OCI-LY1 (cell line): ENCODE measurements at regions not wholly inside any gene's neighbourhood (a gene's known extent, or its start where the extent isn't known, plus 50 kb on each side); places are given as distances from the start of the nearest gene placed in this dataset.
"Not testable (repeated sequence)": the region's sequence is repeated elsewhere in the genome, so short reads cannot be mapped to it uniquely, and the experiment has no call there.

Experiments
- H2AFZ ChIP-seq: fragments of 200-600 bp; sonication (generic), shearing (Covaris generic); 2 replicates; pipeline ENCODE4 v1.6.0; 2014; ENCODE audit warnings: antibody characterized with exemption, mild to moderate bottlenecking, low read length
- H3F3A ChIP-seq: fragments of 200-600 bp; sonication (generic), shearing (Covaris generic); 2 replicates; pipeline ENCODE4 v1.6.0; 2014; ENCODE audit warnings: mild to moderate bottlenecking, antibody characterized with exemption, low read length, moderate library complexity; ENCODE audit not compliant: insufficient read depth
- H3K27ac ChIP-seq: fragments of 200-600 bp; sonication (generic); 2 replicates; pipeline ENCODE4 v1.5.1; 2014; ENCODE audit warnings: low read length, mixed run types, mild to moderate bottlenecking, low read depth; ENCODE audit not compliant: poor library complexity, severe bottlenecking
- H3K27me3 ChIP-seq: fragments of 200-600 bp; sonication (generic); 2 replicates; pipeline ENCODE4 v1.6.0; 2014; ENCODE audit warnings: antibody characterized with exemption, mild to moderate bottlenecking, low read length, moderate library complexity; ENCODE audit not compliant: insufficient read depth
- H3K36me3 ChIP-seq: fragments of 200-600 bp; sonication (generic); 2 replicates; pipeline ENCODE4 v1.6.1; 2014; ENCODE audit warnings: mild to moderate bottlenecking, antibody characterized with exemption, low read length, moderate library complexity, mixed read lengths; ENCODE audit not compliant: insufficient read depth
- H3K4me1 ChIP-seq: fragments of 200-600 bp; sonication (generic); 2 replicates; pipeline ENCODE4 v1.5.1; 2014; ENCODE audit warnings: mild to moderate bottlenecking, low read length, moderate library complexity; ENCODE audit not compliant: insufficient read depth, severe bottlenecking
- H3K4me2 ChIP-seq: fragments of 200-600 bp; sonication (generic), shearing (Covaris generic); 2 replicates; pipeline ENCODE4 v1.6.1; 2014; ENCODE audit warnings: low read length
- H3K4me3 ChIP-seq: fragments of 200-600 bp; sonication (generic); 2 replicates; pipeline ENCODE4 v1.5.1; 2014; ENCODE audit warnings: low read length, low read depth, mild to moderate bottlenecking, mixed read lengths; ENCODE audit not compliant: poor library complexity, severe bottlenecking
- H3K79me2 ChIP-seq: fragments of 200-600 bp; shearing (Covaris generic); 2 replicates; pipeline ENCODE4 v1.6.1; 2016; ENCODE audit warnings: mixed run types, low read length, mixed read lengths; ENCODE audit not compliant: insufficient read depth
- H3K9ac ChIP-seq: fragments of 200-600 bp; sonication (generic), shearing (Covaris generic); 2 replicates; pipeline ENCODE4 v1.6.1; 2014; ENCODE audit warnings: mild to moderate bottlenecking, low read length, mixed read lengths
- H3K9me2 ChIP-seq: fragments of 200-600 bp; sonication (generic), shearing (Covaris generic); 2 replicates; pipeline ENCODE4 v1.6.1; 2014; ENCODE audit warnings: low read depth, mild to moderate bottlenecking, low read length, mixed read lengths
- H3K9me3 ChIP-seq: fragments of 200-600 bp; shearing (Covaris generic); 2 replicates; pipeline ENCODE4 v1.6.1; 2014; ENCODE audit warnings: low read length, mixed read lengths
- H4K20me1 ChIP-seq: fragments of 200-600 bp; sonication (generic), shearing (Covaris generic); 2 replicates; pipeline ENCODE4 v1.6.0; 2016; ENCODE audit warnings: mild to moderate bottlenecking, low read length; ENCODE audit not compliant: insufficient read depth
- EZH2 ChIP-seq: fragments of 200-600 bp; sonication (generic), shearing (Covaris generic); IDR thresholded peaks from 2 replicates; pipeline ENCODE4 v1.8.0; 2017; ENCODE audit warnings: borderline replicate concordance, mixed run types, mild to moderate bottlenecking, antibody characterized with exemption, low read length, moderate library complexity, mixed read lengths
- TF ChIP-seq, protein P1 (sequence below): fragments of 200-600 bp; sonication (generic), shearing (Covaris generic); IDR thresholded peaks from 2 replicates; pipeline ENCODE4 v1.5.1; 2017; ENCODE audit warnings: mild to moderate bottlenecking, antibody characterized with exemption, low read length, moderate library complexity, mixed read lengths

DNA sequence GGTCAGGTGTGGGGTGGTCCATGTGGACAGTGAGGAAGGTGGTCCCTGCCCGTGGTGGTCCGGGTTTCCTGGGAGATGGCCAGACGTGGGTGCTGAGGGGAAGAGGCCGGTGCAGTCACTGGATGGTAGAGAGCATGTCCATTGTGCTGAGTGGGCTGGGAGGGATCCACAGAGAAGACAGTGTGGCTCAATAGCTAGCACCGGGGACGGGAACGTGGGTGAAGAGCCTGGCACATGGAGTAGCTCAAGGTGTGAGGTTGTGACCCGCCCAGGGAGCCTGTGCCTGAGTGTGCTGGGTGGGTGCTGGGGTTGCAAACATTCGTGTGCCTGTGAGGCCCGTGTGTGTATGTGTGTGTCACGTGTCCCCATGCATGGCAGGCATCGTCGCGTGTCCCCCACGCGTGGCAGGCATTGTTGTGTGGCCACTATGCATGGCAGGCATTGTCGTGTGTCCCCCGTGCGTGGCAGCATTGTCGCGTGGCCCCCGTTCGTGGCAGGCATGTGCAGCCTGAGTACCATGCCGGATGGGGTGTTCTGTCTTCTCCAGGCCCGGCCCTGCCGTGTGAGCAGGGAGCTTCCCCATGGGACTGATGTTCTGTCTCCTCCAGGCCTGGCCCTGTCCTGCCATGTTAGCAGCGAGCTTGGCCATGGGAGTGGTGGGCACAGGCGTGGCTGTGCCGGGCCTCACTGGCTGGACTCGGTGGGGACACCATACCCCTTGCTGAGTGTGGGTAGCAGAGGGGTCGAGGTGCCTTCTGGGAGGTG is 205.0 kb downstream of the TMEM121 start:
- H3K9me2 ChIP-seq, H3K27me3 ChIP-seq, H3F3A ChIP-seq, H4K20me1 ChIP-seq, H3K4me3 ChIP-seq, H2AFZ ChIP-seq, H3K79me2 ChIP-seq, H3K9me3 ChIP-seq: not testable (repeated sequence)
- peak overlapping the region; percentile 18; the same call in 1 of the 2 replicates for H3K4me2 ChIP-seq
- peaks cover 37% of the 10 kb centered on the region for H3K4me1 ChIP-seq
- peak overlapping the region; percentile 92 for H3K27ac ChIP-seq
- H3K36me3 ChIP-seq, result peaks cover 14% of the 10 kb centered on the region; the same call in 1 of the 2 replicates
- peak overlapping the region; percentile 40; the same call in 1 of the 2 replicates for H3K9ac ChIP-seq

DNA sequence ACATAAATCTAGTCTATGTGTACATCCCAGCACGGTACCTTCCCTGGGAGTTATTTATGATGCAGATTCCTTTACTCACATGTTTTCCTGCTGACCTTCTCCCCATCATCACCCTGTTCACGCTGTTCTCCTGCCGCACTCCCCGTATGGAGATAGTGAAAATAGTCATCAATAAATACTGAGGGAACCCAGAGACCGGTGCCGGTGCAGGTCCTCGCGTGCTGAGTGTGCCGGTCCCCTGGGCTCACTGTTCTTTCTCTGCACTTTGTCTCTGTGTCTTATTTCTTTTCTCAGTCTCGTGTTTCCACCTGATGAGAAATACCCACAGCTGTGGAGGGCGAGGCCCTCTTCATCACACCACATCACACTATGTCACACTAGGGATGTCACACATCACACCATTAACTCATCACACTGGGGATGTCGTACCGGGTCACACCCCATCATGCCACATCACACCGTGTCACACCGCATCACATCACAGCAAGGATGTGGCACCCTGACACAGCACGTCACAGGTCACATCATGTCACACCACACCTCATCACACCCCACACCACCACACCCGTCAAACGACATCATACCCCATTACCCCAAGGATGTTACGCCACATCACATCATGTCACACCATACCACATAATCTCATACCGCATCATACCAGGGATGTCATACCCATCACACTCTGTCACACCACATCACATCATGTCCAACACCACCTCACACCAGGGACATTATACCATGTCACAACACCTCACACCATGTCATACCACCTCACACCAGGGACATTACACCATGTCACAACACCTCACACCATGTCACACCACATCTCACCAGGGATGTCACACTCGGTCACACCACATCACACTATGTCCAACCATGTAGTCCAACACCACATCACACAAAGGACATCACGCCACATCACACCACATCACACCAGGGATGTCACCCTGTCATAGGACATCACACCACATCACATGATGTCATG is 207.0 kb downstream of the TMEM121 start:
- peak overlapping the region; percentile 28; the same call in 1 of the 2 replicates for H3K4me2 ChIP-seq
- TF ChIP-seq, protein P1, sequence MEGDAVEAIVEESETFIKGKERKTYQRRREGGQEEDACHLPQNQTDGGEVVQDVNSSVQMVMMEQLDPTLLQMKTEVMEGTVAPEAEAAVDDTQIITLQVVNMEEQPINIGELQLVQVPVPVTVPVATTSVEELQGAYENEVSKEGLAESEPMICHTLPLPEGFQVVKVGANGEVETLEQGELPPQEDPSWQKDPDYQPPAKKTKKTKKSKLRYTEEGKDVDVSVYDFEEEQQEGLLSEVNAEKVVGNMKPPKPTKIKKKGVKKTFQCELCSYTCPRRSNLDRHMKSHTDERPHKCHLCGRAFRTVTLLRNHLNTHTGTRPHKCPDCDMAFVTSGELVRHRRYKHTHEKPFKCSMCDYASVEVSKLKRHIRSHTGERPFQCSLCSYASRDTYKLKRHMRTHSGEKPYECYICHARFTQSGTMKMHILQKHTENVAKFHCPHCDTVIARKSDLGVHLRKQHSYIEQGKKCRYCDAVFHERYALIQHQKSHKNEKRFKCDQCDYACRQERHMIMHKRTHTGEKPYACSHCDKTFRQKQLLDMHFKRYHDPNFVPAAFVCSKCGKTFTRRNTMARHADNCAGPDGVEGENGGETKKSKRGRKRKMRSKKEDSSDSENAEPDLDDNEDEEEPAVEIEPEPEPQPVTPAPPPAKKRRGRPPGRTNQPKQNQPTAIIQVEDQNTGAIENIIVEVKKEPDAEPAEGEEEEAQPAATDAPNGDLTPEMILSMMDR, result no peak
- TF ChIP-seq EZH2, result no peak
- H3K9me3 ChIP-seq, result no peaks in the 10 kb centered on the region

DNA sequence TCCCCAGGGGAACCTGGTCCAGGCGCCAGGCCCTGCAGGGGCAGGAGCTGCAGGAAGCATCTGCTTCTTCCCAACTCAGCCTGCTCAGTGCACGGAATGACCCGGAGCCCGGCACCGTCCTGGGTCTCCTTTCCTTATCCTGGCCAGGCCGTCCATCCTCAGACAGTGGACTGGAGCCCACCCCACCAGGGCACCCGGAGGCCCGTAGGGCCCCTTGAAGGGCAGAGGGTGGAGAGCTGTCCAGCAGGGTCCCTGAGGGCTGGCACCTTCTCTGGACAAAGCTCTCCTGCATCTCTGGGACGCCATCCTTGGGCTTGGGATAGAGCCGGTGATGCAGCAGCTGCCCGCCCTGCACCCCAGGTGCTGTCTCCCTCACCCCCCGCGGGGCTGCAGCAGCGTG is 207.9 kb downstream of the TMEM121 start:
- H4K20me1 ChIP-seq, H3F3A ChIP-seq, H2AFZ ChIP-seq, H3K9me3 ChIP-seq, H3K4me2 ChIP-seq, H3K4me3 ChIP-seq, H3K79me2 ChIP-seq, H3K27me3 ChIP-seq, H3K9me2 ChIP-seq, H3K9ac ChIP-seq: not testable (repeated sequence)
- peaks cover 51% of the 10 kb centered on the region for H3K4me1 ChIP-seq
- H3K36me3 ChIP-seq, result peaks cover 35% of the 10 kb centered on the region
- peak overlapping the region; percentile 92 for H3K27ac ChIP-seq

More for the DNA sequence above, 207.0 kb downstream of the TMEM121 start:
- H3K36me3 ChIP-seq, result peaks cover 26% of the 10 kb centered on the region
- no peaks in the 10 kb centered on the region for H3K9me2 ChIP-seq
- peak overlapping the region; percentile 92 for H3K27ac ChIP-seq
- peaks cover 43% of the 10 kb centered on the region for H3K4me1 ChIP-seq
- H3K4me3 ChIP-seq, result no peak overlapping the region
- no peaks in the 10 kb centered on the region for H3K27me3 ChIP-seq
- H3K79me2 ChIP-seq, result no peaks in the 10 kb centered on the region
- H3F3A ChIP-seq, result no peaks in the 10 kb centered on the region
- H2AFZ ChIP-seq, result no peak overlapping the region
- peak overlapping the region; percentile 53 for H3K9ac ChIP-seq
- H4K20me1 ChIP-seq, result no peaks in the 10 kb centered on the region

DNA sequence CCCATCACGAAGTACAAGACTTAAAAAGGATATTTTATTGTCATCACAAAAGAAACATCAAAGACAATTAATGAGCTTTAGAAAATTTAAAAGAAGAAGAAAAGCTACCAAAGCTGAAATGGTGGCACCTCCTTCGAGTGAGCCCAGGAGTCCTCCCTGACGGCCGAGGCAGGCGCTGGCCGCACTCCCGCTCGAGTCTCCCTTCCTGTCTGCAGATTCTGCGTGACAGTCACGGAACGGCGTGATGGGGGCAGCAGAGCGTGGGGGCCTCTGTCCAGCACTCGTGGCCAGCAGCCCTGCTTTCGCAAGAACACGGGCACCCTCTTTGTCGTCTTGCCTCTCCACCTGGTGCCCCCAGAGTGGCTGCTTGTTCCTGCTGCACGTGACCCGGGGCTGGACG is 209.9 kb downstream of the TMEM121 start:
- Histone ChIP-seq H3K36me3 (peaks cover 41% of the 10 kb centered on the region), H3K4me1 (peaks cover 48% of the 10 kb centered on the region), H3K27ac (peak overlapping the region; percentile 62)
- not testable (repeated sequence) for H3K4me3 ChIP-seq, H3K27me3 ChIP-seq, H4K20me1 ChIP-seq, H3F3A ChIP-seq, H3K9ac ChIP-seq, H3K4me2 ChIP-seq, H3K9me3 ChIP-seq, H3K9me2 ChIP-seq, H3K79me2 ChIP-seq, H2AFZ ChIP-seq
